Activated naive CD4-positive, alpha-beta T cell treated with anti-CD3 and anti-CD28 coated beads, Interleukin-2, amount 50 U/mL, for 16 hours (primary cell): ENCODE measurements at regions not wholly inside any gene's neighbourhood (a gene's known extent, or its start where the extent isn't known, plus 50 kb on each side); places are given as distances from the start of the nearest gene placed in this dataset.
"Not testable (repeated sequence)": the region's sequence is repeated elsewhere in the genome, so short reads cannot be mapped to it uniquely, and the experiment has no call there.

ENCODE experiments used
- DNase-seq: peaks from one replicate; pipeline ENCODE4 v3.0.0-alpha.2; 2020

GRCh38 chr5:82523633-82524032 lies 245.5 kb upstream of the RPS23 start:
- DNase-seq: no peak

GRCh38 chr5:82522897-82523296 lies 244.7 kb upstream of the RPS23 start:
- DNase-seq: no peak

GRCh38 chr5:82521431-82522051 lies 243.4 kb upstream of the RPS23 start:
- DNase-seq: no peak

GRCh38 chr5:82519558-82519957 lies 241.4 kb upstream of the RPS23 start:
- no peak for DNase-seq

- no peak for DNase-seq
Observed at GRCh38 chr5:82517544-82518075, 239.5 kb upstream of the RPS23 start.

GRCh38 chr5:82513738-82514137 lies 235.6 kb upstream of the RPS23 start:
- DNase-seq: no peak

- no peak for DNase-seq
Observed at GRCh38 chr5:82512025-82512424, 233.9 kb upstream of the RPS23 start.

- DNase-seq: no peak
Observed at GRCh38 chr5:82511134-82511533, 233.0 kb upstream of the RPS23 start.

GRCh38 chr5:82509762-82510161 lies 231.6 kb upstream of the RPS23 start:
- DNase-seq: no peak

GRCh38 chr5:82506390-82506789 lies 228.2 kb upstream of the RPS23 start:
- not testable (repeated sequence) for DNase-seq

GRCh38 chr5:82499725-82500244 lies 221.6 kb upstream of the RPS23 start:
- no peak for DNase-seq

- DNase-seq: no peak
Observed at GRCh38 chr5:82497242-82497641, 219.1 kb upstream of the RPS23 start.

GRCh38 chr5:82494942-82495341 lies 216.8 kb upstream of the RPS23 start:
- no peak for DNase-seq

- DNase-seq: no peak
Observed at GRCh38 chr5:82493221-82493620, 215.1 kb upstream of the RPS23 start.

GRCh38 chr5:82491397-82491796 lies 213.2 kb upstream of the RPS23 start:
- DNase-seq: no peak

- no peak for DNase-seq
Observed at GRCh38 chr5:82489683-82490082, 211.5 kb upstream of the RPS23 start.

GRCh38 chr5:82487131-82487530 lies 209.0 kb upstream of the RPS23 start:
- no peak for DNase-seq

GRCh38 chr5:82480331-82480730 lies 202.2 kb upstream of the RPS23 start:
- no peak for DNase-seq

GRCh38 chr5:82476155-82476554 lies 198.0 kb upstream of the RPS23 start:
- DNase-seq: no peak

- DNase-seq: no peak
Observed at GRCh38 chr5:82473262-82473661, 195.1 kb upstream of the RPS23 start.

GRCh38 chr5:82470185-82470994 lies 192.2 kb upstream of the RPS23 start:
- DNase-seq: no peak

- DNase-seq: no peak
Observed at GRCh38 chr5:82466986-82467561, 188.9 kb upstream of the RPS23 start.

- no peak for DNase-seq
Observed at GRCh38 chr5:82465235-82465634, 187.1 kb upstream of the RPS23 start.

- no peak for DNase-seq
Observed at GRCh38 chr5:82459626-82460025, 181.5 kb upstream of the RPS23 start.
